Spleen (tissue), 11 donors: ENCODE measurements at regions not wholly inside any gene's neighbourhood (a gene's known extent, or its start where the extent isn't known, plus 50 kb on each side); places are given as distances from the start of the nearest gene placed in this dataset.

Experiments
- DNase-seq: peaks from one replicate; pipeline ENCODE4 v3.0.0-alpha.2; 2020
- H3K27ac ChIP-seq, 8 donors: fragments of 200-600 bp; sonication (generic) in 7 of 8; 1 replicate in 4 of 8; 2 replicates in 4 of 8; pipeline versions ENCODE4 v1.5.0 to v1.8.0; 2016 to 2021; ENCODE audit warnings: inconsistent platforms in 4 of 8, mild to moderate bottlenecking in 4 of 8, moderate library complexity in 1 of 8
- H3K27me3 ChIP-seq, 7 donors: fragments of 200-600 bp; sonication (generic) in 6 of 7; replicated peaks in 1 of 7; 1 replicate in 4 of 7; 2 replicates in 3 of 7; pipeline versions ENCODE4 v1.5.0 to v1.8.0; 2016 to 2021; ENCODE audit warnings: inconsistent platforms in 3 of 7, mild to moderate bottlenecking in 1 of 7
- H3K36me3 ChIP-seq, 6 donors: fragments of 200-600 bp; sonication (generic) in 5 of 6; 1 replicate in 4 of 6; 2 replicates in 2 of 6; pipeline versions ENCODE4 v1.5.0 to v1.8.0; 2016 to 2021; ENCODE audit warnings: inconsistent platforms in 2 of 6
- H3K4me1 ChIP-seq, 6 donors: fragments of 200-600 bp; sonication (generic) in 5 of 6; 1 replicate in 3 of 6; 2 replicates in 3 of 6; pipeline versions ENCODE4 v1.5.0 to v1.8.0; 2016 to 2021; ENCODE audit warnings: inconsistent platforms in 3 of 6
- H3K4me3 ChIP-seq, 8 donors: fragments of 200-600 bp; sonication (generic) in 7 of 8; 1 replicate in 4 of 8; 2 replicates in 4 of 8; pipeline versions ENCODE4 v1.5.0 to v1.8.0; 2016 to 2021; ENCODE audit warnings: inconsistent platforms in 4 of 8, mild to moderate bottlenecking in 4 of 8, moderate library complexity in 2 of 8
- H3K9me3 ChIP-seq, 8 donors: fragments of 200-600 bp; sonication (generic) in 7 of 8; 1 replicate in 4 of 8; 2 replicates in 4 of 8; pipeline versions ENCODE4 v1.5.0 to v1.8.0; 2016 to 2021; ENCODE audit warnings: inconsistent platforms in 4 of 8
- POLR2A ChIP-seq, 3 donors: fragments of 450-650 bp; IDR thresholded peaks; one replicate each; pipeline ENCODE4 v1.5.1; 2017; ENCODE audit warnings: antibody characterized with exemption in 3 of 3, mild to moderate bottlenecking in 1 of 3
- POLR2AphosphoS5 ChIP-seq, 3 donors: sonication (generic); formaldehyde crosslinking; IDR thresholded peaks; one replicate each; pipeline ENCODE4 v1.5.1; 2017; ENCODE audit warnings: antibody characterized with exemption in 3 of 3
- WGBS, 5 donors: extraction: QIAGEN DNeasy Blood & Tissue Kit in 3 of 5; methylation state at CpG; one replicate each; pipeline versions ENCODE4 v1.1.5 to v1.1.7; 2013 to 2018; 5-methylcytosine and 5-hydroxymethylcytosine counted together
- intact Hi-C: fragments of 100-400 bp; cut with DNase I; formaldehyde crosslinking; loops from one replicate; pipeline ENCODE4 v1.15.0; 2023; ENCODE audit warnings: low total_unique reads
- TF ChIP-seq, protein P1 (sequence below), 11 experiments: fragments of 200-600 bp in 7 of 11; fragments of 450-650 bp in 4 of 11; sonication (generic) in 4 of 11; IDR thresholded peaks in 8 of 11; conservative IDR thresholded peaks in 3 of 11; 1 replicate in 7 of 11; 2 replicates in 4 of 11; pipeline versions ENCODE4 v1.4.0 to v1.8.0; 2016 to 2021; ENCODE audit warnings: antibody characterized with exemption in 11 of 11, inconsistent platforms in 4 of 11, mild to moderate bottlenecking in 1 of 11
- donor health status: healthy with polysubstance abuse.
- donor health status: DM: no; HTN: no; CAD: no; lungs with moderate emphysema.
- donor health status: DM: no; HTN: no; CAD: no.
- donor health status: Bipolar disorder and iron deficiency.
- donor health status: healthy.
- donor health status: DM: no; HTN: no; CAD: no.
- donor health status: DM: yes; HTN: yes; CAD: no.

- Histone ChIP-seq H3K9me3 (peaks cover 0 to 73% (median 37%) of the 10 kb centered on the region in 8 donors), H3K27me3 (no peaks in the 10 kb centered on the region), H3K4me1 (no peaks in the 10 kb centered on the region), H3K27ac (no peak overlapping the region), H3K36me3 (no peaks in the 10 kb centered on the region), H3K4me3 (peak overlapping the region in 1 of 8 donors; percentile 9)
- intact Hi-C loops, result no loop called here
- no peak for DNase-seq
- TF ChIP-seq POLR2A (IDR thresholded peaks at IDR 0.05) (no peak), POLR2AphosphoS5 (IDR thresholded peaks at IDR 0.05) (no peak)
- TF ChIP-seq, protein P1, sequence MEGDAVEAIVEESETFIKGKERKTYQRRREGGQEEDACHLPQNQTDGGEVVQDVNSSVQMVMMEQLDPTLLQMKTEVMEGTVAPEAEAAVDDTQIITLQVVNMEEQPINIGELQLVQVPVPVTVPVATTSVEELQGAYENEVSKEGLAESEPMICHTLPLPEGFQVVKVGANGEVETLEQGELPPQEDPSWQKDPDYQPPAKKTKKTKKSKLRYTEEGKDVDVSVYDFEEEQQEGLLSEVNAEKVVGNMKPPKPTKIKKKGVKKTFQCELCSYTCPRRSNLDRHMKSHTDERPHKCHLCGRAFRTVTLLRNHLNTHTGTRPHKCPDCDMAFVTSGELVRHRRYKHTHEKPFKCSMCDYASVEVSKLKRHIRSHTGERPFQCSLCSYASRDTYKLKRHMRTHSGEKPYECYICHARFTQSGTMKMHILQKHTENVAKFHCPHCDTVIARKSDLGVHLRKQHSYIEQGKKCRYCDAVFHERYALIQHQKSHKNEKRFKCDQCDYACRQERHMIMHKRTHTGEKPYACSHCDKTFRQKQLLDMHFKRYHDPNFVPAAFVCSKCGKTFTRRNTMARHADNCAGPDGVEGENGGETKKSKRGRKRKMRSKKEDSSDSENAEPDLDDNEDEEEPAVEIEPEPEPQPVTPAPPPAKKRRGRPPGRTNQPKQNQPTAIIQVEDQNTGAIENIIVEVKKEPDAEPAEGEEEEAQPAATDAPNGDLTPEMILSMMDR (IDR thresholded peaks at IDR 0.05 in 8 of 11, conservative IDR thresholded peaks at IDR 0.05 in 3 of 11), result no peak
- WGBS, 5 donors, result 50 to 92% (median 77%) methylated on average over 1 of the region's 1 CpG
Observed at GRCh38 chr6:148059869-148060268, 282.8 kb upstream of the SASH1 start.

GRCh38 chr6:148064406-148065134 lies 278.1 kb upstream of the SASH1 start:
- DNase-seq, result no peak
- TF ChIP-seq POLR2A (IDR thresholded peaks at IDR 0.05) (no peak), POLR2AphosphoS5 (IDR thresholded peaks at IDR 0.05) (no peak)
- TF ChIP-seq, protein P1 (IDR thresholded peaks at IDR 0.05 in 8 of 11, conservative IDR thresholded peaks at IDR 0.05 in 3 of 11), result no peak
- Histone ChIP-seq H3K9me3 (peaks cover 0 to 43% (median 26%) of the 10 kb centered on the region in 8 donors), H3K27ac (no peak overlapping the region), H3K27me3 (no peaks in the 10 kb centered on the region), H3K36me3 (no peaks in the 10 kb centered on the region), H3K4me3 (no peak overlapping the region), H3K4me1 (no peaks in the 10 kb centered on the region)
- 64 to 82% (median 79%) methylated on average over 7 to 12 of the region's 12 CpGs for WGBS, 5 donors
- intact Hi-C loops, result no loop called here

- intact Hi-C loops, result no loop called here
- H3K36me3 ChIP-seq, result no peaks in the 10 kb centered on the region
- H3K9me3 ChIP-seq, result peaks cover 0 to 34% (median 12%) of the 10 kb centered on the region in 8 donors
- H3K4me1 ChIP-seq, result no peaks in the 10 kb centered on the region
- TF ChIP-seq, protein P1 (IDR thresholded peaks at IDR 0.05 in 8 of 11, conservative IDR thresholded peaks at IDR 0.05 in 3 of 11), result no peak
- TF ChIP-seq POLR2A (IDR thresholded peaks at IDR 0.05), result no peak
- no peak for TF ChIP-seq POLR2AphosphoS5 (IDR thresholded peaks at IDR 0.05)
- DNase-seq, result no peak
- no peaks in the 10 kb centered on the region for H3K27me3 ChIP-seq
- H3K27ac ChIP-seq, result no peak overlapping the region
- no peak overlapping the region for H3K4me3 ChIP-seq
- WGBS, 5 donors, result 63 to 69% (median 64%) methylated on average over 11 of the region's 11 CpGs
Observed at GRCh38 chr6:148068437-148069061, 274.1 kb upstream of the SASH1 start.

DNA sequence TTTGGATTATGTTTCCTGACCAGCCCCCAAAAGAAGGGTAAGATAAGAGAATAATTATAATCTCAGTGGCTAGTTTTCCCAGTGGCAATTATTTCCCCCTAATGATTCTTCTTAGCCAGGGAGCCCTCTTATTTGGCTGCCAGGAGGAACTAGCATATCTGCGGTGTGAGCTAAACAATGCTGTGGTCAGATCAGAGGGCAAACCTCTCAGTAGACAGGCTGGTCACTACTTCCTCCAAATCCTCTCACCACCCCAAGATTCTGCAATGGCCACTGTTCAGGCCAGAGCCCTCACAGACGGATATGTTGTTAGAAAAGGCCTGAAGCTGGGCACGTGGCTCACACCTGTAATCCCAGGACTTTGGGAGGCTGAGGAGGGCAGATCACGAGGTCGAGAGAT lies 273.4 kb upstream of the SASH1 start:
- no peak for DNase-seq
- Histone ChIP-seq H3K4me1 (no peaks in the 10 kb centered on the region), H3K4me3 (no peak overlapping the region), H3K9me3 (peaks cover 0 to 30% (median 12%) of the 10 kb centered on the region in 8 donors), H3K36me3 (no peaks in the 10 kb centered on the region), H3K27me3 (no peaks in the 10 kb centered on the region), H3K27ac (no peak overlapping the region)
- 77 to 92% (median 82%) methylated on average over 5 of the region's 5 CpGs for WGBS, 5 donors
- intact Hi-C loops, result no loop called here
- TF ChIP-seq POLR2AphosphoS5 (IDR thresholded peaks at IDR 0.05) (no peak), POLR2A (IDR thresholded peaks at IDR 0.05) (no peak)
- TF ChIP-seq, protein P1 (IDR thresholded peaks at IDR 0.05 in 8 of 11, conservative IDR thresholded peaks at IDR 0.05 in 3 of 11), result no peak
